ENCODE measurements at regions not wholly inside any gene's neighbourhood (a gene's known extent, or its start where the extent isn't known, plus 50 kb on each side); places are given as distances from the start of the nearest gene placed in this dataset.
"Not testable (repeated sequence)": the region's sequence is repeated elsewhere in the genome, so short reads cannot be mapped to it uniquely, and the experiment has no call there.

DNA sequence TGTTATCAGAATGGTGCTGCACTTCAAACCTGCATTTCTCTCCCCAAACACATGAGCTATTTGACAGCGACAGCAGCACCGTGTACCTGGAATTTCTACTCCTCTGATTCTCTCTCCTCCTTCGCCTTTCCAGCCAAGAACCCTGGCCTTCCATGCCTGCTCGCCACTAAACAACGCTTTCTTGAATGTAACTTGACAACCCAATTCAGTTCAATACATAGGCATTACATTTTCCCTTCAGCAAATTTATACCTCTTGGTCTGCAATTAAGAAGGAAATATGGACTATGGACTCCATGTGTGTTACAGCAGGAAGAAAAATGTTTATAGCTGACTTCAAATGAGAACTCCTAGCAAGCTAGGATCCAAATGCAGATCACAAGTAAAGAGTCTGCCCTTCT lies 162.6 kb upstream of the AUTS2 start:
- no peak for DNase-seq

DNA sequence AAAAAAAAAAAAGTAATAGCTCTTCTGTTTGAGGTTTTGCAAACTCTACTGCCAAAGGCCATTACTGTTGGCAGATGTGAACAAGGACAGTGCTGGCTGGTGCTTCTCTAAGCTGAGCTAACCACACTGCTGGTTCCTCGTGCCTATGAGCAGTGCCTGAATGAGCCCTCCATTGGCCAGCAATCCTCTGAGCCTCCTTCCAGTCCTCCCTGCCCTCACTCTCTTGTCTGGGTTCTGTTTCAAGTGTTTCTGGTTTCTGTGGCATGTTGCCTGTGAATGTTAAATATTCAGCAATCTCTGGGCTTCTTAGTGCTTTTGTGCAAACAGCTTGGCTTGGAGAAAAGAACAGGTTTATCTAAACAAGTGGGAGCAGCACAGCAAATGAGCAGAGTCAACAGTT lies 161.3 kb upstream of the AUTS2 start:
- DNase-seq, result no peak

DNA sequence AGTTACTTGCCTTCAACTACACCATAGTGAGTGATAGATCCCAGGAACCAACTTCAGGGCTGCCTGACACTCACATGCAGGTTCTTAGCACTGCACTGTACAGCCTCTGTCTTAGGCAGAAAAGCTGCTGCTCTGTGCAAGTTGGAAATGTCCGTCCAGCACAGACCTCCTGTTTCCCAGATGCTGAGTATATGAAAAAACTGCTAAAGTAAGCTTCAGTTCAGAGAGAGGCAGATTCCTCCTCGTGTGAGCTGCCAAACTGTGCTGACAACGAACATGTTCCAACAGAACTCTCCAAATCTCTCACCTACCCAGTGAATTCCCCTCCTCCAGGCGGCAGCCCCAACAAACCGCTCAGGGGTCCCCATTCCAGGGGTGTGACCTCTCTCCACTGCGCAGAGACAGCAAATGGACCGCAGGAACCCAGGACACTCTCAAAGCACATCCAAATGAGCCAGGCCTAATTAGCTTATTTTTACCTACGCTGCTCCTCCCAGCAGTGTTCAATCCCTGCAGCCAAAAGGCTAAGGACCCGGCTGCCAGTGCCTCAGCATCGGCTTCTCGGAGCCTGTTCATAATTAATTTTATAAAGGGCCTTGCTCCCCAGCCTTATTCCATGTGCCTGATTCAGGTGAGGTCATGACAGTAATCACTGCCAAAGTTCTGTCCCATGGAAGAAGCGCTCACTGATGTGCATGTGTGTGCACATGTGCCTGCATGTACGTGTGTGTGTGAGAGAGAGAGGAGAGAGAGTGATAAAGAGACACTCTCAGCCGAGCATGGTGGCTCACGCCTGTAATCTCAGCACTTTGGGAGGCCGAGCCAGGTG lies 159.5 kb upstream of the AUTS2 start:
- no peak for DNase-seq

DNA sequence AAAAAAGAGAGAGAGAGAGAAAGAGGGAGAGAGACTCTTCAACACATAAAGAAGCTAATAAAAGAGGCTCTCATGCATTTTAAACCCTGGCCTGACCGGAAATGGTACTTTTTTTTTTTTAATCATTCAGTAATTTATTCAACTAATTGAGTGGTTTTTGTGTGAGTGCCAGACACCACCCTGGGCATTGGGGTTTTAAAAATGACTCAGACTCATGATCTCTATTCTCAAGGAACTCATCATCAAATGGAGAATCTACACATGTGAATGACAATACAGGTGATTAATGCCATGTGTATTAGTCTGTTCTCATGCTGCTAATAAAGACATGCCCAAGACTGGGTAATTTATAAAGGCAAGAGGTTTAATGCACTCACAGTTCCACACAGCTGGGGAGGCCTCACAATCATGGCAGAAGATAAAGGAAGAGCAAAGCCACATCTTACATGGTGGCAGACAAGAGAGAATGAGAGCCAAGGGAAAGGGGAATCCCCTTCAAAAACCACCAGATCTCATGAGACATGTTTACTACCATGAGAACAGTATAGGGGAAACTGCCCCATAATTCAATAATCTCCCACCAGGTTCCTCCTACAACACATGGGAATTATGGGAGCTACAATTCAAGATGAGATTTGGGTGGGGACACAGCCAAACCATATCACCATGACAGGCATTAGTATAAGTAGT lies 158.5 kb upstream of the AUTS2 start:
- DNase-seq, result no peak

DNA sequence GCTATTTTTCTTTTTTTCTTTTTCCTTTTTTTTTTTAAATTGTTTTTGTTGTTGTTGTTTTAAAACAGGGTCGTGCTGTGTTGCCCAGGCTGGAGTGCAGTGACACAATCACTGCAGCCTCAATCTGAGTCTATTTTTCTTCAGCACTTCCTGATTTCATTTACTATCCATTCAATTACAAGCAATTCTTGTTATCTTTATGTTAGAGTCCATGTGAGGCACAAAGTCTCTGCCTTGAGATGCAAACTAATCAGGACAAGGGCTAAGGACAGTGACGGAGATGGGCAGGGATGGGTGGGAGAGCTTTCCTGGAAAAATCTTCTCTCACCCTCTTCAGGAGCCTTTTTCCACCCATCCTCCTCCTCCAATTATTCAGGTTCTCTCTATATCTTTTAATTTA lies 157.3 kb upstream of the AUTS2 start:
- DNase-seq, result no peak

DNA sequence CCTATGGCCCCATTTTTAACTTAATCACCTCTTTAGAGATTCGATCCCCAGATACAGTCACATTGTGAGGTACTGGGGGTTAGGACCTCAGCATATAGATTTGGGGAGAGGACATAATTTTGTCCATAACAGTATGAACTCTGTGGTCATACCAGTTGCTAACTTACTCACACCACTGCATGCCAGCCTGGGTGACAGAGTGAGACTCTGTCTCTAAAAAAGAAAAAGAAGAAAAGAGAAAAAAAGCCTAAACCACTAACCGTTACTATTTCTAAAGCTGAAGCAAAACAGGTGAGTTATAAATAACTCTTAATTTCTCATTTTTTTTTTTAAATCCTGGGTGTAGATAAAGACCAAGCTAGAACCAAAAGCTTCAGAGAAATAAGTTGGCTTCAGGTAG lies 155.1 kb upstream of the AUTS2 start:
- DNase-seq, result no peak

DNA sequence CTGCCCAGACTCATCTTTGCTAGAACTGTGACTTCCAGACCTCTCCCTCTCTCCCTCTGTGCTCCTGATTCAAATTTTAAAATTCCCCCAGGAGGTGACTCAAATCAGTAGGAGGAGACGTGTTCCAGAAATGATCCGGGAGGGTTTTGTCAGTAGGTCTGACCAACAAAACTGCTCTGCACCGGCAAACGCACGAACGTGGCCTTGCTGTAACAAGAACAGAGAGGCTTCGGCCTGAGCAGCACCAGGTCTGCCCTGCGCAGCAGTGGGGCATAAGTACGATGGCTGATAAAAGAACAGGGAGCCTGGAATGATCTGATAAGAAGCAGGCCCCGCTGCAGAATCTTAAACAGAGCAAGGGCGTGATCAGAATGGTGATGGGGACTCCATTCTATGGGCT lies 152.7 kb upstream of the AUTS2 start:
- DNase-seq, result no peak

DNA sequence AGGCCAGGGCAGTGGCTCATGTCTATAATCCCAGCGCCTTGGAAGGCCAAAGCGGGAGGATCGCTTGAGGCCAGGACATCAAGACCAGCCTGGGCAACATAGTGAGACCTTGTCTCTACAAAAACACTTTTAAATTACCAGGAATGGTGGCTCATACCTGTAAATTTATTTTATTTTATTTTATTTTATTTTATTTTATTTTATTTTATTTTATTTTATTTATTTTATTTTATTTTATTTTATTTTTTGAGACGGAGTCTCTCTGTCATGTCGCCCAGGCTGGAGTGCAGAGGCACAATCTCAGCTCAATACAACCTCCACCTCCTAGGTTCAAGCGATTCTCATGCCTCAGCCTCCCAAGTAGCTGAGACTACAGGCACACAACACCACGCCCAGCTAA lies 152.1 kb upstream of the AUTS2 start:
- DNase-seq, result not testable (repeated sequence)

DNA sequence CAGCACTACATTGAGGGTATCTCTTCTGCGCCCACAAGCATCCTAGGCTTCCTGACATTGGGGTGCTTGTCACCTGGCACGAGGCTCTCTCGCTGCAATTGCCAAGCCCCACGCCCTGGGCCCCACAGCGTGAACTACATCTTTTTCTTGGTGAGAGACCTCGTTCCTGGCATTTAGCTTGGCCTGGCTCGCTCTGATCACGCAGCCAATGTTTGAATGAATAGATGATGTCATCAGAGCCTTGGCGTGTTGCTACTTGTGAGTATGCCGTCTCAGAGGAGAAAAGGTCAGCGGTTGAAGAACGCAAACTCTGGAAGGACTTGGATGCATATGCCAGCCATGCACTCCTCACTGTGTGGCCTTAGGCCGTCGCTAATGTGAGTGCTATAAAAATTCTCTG lies 150.2 kb upstream of the AUTS2 start:
- no peak for DNase-seq

DNA sequence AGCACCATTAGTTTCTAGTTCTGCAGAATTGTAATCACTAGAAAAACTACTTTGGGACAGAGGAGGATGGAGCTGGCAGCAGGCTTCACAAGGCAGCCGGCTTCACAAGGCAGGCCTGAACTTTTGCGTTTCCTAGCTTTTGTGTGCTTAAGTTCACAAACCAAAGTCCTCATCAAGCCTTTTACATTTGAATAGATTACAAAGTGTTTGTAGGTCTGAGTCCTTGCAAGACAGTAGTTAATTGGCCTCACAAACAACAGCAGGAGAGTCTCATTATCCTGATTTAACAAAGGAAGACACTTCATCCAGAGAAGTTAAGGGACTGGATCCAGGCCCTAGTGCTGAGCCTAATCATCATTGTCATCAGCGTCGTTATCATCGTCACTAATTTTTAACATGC lies 147.8 kb upstream of the AUTS2 start:
- DNase-seq, result no peak

DNA sequence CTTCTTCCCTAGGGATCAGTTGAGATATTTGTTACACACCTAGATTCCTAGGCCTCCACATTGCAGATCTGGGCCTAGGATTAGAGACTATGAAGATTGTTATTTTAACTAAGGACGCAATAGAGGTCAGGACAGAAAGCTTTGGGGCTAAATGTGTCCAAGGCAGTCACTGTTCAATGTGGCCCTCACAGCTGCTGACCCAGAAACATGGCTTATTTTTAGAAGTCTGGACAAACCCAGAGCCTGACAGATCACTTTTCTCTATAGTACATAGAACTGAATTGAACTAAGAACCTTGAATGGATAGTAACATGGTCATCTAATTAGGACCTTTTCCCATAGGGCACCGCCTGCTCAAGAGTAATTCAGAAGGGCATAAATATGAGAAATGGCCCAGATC lies 146.6 kb upstream of the AUTS2 start:
- no peak for DNase-seq

DNA sequence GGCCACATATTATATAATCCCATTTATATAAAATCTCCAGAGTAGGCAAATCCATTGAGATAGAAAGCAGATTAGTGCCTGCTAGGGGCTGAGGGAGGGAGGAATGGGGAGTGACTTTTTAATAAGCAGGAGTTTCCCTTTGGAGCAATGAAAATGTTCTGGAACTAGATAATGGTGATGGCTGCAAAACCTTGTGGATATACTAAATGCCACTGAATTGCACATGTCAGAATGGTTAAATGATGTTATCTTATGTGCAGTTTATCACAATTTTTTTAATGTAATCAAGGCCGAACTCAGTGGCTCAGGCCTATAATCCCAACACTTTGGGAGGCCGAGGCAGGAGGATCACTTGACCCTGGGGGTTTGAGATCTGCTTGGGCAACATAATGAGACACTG lies 145.5 kb upstream of the AUTS2 start:
- no peak for DNase-seq

DNA sequence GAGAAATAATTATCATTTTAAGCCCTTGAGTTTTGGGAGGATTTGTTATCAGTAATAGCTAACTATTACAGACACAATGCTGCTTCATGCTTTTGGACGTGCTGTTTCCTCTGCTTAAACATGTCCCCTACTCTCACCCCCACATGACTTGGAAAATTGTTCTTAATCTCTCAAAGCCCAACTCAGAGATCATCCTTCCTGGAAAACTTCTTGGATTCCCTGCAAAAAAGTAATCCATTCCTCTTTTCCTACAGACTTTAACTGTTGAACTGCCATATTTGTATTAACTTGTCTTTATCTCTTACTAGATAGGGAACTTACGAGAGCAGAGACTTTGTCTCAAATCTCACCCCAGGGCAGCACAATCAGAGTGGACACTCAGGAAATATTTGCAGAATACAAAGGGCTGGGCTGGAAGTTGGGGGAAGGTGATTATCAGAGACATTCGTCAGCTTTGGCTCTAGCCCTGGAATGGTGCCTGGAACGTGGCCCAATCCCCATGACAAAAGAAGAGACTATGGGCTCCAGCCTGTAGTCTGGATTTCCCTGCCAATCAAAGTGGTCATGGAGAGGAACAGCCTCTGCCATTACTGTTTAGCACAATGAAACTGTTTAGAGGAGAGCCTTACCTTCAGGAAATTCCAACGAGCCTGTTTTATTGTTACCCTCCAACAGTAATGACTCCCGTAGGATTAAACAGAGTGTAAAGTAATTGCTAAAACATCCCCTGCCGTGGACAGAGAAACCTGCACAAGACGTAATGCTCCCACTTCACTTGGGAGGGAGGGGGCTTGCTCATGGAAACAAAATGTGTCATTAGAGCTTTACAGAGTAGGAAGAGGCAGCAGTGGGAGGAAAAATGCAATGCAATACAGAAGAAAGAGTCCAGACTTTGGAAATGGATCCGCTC lies 140.4 kb upstream of the AUTS2 start:
- no peak for DNase-seq

DNA sequence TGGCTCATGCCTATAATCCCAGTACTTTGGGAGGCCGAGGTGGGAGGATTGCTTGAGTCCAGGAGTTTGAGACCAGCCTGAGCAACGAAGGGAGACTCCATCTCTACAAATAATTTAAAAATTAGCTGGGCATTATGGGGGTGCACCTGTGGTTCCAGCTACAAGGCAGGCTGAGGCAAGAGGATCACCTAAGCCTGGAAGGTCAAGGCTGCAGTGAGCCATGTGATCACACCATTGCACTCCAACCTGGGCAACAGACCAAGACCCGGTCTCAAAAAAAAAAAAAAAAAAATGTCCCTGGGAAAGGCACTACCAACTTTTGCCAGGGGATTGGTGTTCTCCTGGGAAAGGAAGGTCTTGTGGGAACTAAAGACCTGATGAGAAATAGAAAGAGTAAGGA lies 134.2 kb upstream of the AUTS2 start:
- DNase-seq, result no peak

DNA sequence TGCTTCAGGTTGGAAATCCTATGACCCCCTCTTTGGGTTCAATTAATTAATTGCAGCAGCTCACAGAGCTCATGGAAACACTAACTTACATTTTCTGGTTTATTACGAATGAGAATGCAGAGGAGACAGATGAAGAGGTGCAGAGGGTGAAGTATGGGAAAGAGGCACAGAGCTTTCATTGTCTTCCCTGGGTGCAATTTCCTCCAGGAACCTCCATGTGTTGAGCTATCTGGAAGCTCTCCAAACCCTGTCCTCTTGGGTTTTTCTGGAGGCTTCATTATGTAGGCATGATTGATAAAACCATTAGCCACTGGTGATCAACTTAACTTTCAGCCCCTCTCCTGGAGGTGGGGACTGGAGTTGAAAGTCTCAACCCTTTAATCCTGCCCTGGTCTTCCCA lies 133.0 kb upstream of the AUTS2 start:
- no peak for DNase-seq

DNA sequence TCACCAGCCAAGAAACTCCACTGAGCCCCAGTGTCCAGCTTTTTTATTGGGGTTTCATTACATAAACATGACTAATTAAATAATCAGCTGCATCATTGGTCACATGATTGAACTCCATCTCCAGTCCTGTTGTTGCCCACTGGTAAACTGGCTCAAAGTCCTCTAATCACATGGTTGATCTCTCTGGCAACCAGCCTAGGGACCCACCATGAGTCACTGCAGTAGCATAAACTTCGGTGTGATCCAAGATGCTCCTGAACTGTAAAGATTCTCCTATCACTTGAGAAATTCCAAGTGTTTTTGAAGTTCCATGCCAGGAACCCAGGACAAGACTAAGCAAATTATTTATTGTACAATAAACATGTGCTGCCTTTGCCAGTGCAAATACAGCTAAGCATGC lies 130.4 kb upstream of the AUTS2 start:
- no peak for DNase-seq

DNA sequence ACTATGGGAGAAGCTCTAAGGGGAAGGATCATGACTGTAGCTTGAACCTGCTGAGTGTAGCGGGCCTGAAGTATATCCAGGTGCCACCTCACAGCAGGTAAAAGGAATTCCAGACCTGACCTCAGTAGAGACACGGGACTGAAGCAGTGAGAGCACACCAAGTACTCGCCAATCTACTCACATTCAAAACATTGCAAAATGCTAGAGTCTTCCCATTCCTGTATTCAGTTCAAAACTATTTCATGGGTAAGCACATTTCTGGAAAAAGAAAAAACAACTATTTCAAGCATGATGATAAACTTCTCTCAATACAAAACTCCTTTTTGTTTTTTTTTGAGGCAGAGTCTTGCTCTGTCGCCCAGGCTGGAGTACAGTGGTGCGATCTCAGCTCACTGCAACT lies 121.9 kb upstream of the AUTS2 start:
- no peak for DNase-seq

DNA sequence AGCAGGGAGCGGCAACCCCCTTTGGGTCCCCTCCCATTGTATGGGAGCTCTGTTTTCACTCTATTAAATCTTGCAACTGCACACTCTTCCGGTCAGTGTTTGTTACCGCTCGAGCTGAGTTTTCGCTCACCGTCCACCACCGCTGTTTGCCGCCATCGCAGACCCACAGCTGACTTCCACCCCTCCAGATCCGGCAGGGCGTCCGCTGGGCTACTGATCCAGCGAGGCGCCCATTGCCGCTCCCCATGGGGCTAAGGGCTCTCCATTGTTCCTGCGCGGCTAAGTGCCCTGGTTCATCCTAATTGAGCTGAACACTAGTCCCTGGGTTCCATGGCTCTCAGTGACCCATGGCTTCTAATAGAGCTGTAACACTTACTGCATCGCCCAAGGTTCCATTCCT lies 115.6 kb upstream of the AUTS2 start:
- no peak for DNase-seq

DNA sequence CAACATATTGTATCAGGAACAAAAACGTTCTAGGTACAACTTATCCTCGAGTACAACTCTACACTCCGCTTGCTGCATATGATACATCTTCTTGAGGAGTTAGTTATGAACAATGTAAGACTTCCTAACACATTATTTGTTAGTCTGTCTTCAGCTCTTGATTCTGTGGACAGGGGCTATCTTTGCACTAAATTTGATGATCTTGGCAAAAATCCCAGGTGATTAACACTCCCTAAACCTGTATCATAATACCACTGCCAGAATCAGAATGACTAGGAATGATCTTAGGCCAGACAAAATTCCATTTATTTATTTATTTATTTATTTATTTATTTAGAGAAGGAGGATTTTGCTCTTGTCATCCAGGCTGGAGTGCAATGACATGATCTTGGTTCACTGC lies 108.7 kb upstream of the AUTS2 start:
- no peak for DNase-seq

DNA sequence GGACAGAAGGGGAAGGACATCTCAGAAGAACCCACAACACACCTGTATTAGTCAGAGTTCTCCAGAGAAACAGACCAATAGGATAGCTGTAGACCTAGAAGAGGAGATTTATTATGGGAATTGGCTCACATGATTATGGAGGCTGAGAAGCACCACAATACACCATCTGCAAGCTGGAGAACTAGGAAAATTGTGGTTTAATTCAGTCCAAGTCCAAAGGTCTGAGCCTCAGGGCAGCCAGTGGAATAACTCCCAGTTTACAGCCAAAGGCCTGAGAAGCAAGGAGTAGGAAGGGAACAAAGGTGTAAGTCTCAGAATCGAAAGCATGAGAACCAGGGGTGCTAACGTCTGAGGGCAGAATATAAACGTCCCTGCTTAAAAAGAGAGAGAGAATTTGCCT lies 99.6 kb upstream of the AUTS2 start:
- no peak for DNase-seq

DNA sequence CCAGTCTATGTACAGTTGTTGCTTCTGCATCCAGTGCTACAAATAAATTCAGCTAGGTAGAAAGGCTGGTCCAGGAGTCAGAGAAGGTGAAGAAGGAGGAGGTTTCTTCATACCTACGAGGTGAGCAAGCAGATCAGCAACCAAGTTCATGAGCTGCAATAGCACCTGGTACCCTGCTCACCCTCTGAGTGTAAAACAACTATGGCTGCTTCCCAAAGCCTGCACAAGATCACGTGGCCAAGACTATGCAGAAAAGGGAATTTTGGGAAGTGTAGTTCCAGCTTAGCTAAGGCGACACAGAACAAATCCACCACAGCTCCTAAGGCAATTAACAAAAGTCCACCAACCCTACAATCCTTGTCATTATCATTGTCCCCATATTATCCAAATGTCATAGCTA lies 95.9 kb upstream of the AUTS2 start:
- no peak for DNase-seq

DNA sequence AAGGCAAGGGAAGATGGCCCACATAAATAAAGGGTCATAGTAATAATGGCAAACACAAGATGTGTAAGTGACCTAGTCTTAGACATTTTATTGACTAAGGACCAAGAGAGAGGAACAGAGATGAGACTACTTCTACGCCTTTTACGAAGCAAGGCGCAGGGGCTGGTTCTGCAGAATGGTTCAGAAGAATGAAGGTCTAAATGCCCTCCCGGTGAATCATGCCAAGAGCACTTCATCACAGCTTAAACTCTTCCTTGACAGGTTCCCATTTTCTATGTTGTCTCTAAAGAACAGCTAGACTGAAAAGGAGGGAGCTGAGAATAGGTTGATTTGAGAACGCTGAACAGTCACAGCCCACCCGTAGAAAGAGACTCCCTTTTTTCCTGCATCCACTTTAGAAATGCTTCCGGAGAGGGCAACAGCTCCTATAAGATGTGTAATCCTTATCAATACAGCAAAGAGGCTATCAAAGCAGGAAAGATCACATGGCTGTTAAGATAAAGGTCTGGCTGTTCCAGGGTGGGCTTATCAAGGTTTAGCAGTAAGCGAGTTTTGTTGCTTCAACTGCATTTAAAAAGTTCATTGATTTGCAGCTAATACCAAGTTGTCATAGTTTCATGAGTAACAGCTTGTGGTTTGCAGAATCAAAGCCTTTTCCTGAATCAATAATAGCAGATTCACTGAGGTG lies 93.4 kb upstream of the AUTS2 start:
- no peak for DNase-seq

DNA sequence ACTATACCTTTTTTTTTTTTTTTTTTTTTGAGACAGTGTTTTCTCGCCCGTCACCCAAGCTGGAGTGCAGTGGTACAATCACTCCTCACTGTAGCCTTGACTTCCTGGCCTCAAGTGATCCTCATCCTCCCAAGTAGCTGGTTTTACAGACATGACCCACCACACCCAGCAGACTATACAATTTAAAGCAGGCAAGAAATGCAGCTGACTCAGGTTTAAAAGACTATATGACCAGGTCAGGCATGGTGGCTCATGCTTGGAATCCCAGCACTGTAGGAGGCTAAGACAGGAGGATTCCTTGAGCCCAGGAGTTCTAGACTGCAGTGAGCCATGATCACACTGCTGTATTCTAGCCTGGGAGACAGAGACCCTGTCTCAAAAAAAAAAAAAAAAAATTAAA lies 89.5 kb upstream of the AUTS2 start:
- no peak for DNase-seq

Measured in stimulated activated CD4-positive, alpha-beta T cell treated with anti-CD3 and anti-CD28 coated beads, Interleukin-15, amount 100 ng/mL, for 24 hours (primary cell).